SK-N-MC (cell line): ENCODE measurements at regions not wholly inside any gene's neighbourhood (a gene's known extent, or its start where the extent isn't known, plus 50 kb on each side); places are given as distances from the start of the nearest gene placed in this dataset.

ENCODE experiments used
- EZH2 ChIP-seq: fragments of 200-600 bp; sonication (generic); IDR thresholded peaks from one replicate; pipeline ENCODE4 v1.6.1; 2017; ENCODE audit warnings: antibody characterized with exemption
- FOXP2 ChIP-seq: optimal IDR thresholded peaks from 2 replicates; pipeline ENCODE3; 2011; ENCODE audit warnings: mild to moderate bottlenecking, moderate library complexity; ENCODE audit not compliant: insufficient read depth; ENCODE audit errors: extremely low read length, control extremely low read depth
- POLR2AphosphoS5 ChIP-seq: IDR thresholded peaks from 2 replicates; pipeline ENCODE4 v1.6.1; 2012; ENCODE audit warnings: mild to moderate bottlenecking, low read depth, low read length, borderline replicate concordance

DNA sequence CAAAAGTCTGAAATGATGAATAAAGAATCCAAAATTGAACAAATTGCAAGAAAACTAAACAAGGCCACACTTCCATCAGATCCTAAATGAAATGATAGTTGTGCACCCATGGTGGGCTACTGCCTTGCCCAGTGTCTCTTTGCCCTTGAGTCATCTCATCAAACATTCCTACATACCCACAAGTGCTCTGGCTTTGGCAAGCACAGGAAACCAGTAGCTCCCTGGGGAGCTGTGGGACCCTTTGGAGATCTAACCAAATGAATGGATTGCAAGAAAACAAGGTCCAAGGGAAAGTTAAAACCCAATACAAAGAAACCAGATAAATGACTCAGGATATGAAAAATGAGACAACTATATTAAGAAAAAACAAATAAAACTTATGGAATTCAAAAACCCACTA is 129.8 kb upstream of the TMEM229A start:
- TF ChIP-seq EZH2 (no peak), FOXP2 (no peak), POLR2AphosphoS5 (no peak)
